ENCODE measurements at regions not wholly inside any gene's neighbourhood (a gene's known extent, or its start where the extent isn't known, plus 50 kb on each side); places are given as distances from the start of the nearest gene placed in this dataset.

GRCh38 chr13:84207509-84207908 lies 325.2 kb upstream of the SLITRK1 start:
- DNase-seq (ENCODE audit: low spot score in 2 of 2) (no peak), ATAC-seq (no peak)
- Mint-ChIP-seq H3K36me3 (peaks cover 0 to 4% of the 10 kb centered on the region in 2 donors), H3K27ac (no peak overlapping the region), H3K9me3 (peaks cover 0 to 3% of the 10 kb centered on the region in 2 donors)

- DNase-seq (ENCODE audit: low spot score in 2 of 2): no peak
- Mint-ChIP-seq H3K27ac (no peak overlapping the region), H3K36me3 (peaks cover 0 to 4% of the 10 kb centered on the region in 2 donors), H3K9me3 (peaks cover 4 to 6% of the 10 kb centered on the region in 2 donors)
- no peak for ATAC-seq
Measured at GRCh38 chr13:84200971-84201370, 318.7 kb upstream of the SLITRK1 start.

GRCh38 chr13:84192125-84192524 lies 309.9 kb upstream of the SLITRK1 start:
- no peaks in the 10 kb centered on the region for H3K36me3 Mint-ChIP-seq
- DNase-seq (ENCODE audit: low spot score in 2 of 2) (no peak), ATAC-seq (no peak)
- H3K27ac Mint-ChIP-seq: no peak overlapping the region
- H3K9me3 Mint-ChIP-seq: peaks cover 5 to 7% of the 10 kb centered on the region in 2 donors

- DNase-seq (ENCODE audit: low spot score in 2 of 2) (no peak), ATAC-seq (no peak)
- peaks cover 6 to 8% of the 10 kb centered on the region in 2 donors for H3K9me3 Mint-ChIP-seq
- H3K36me3 Mint-ChIP-seq: no peaks in the 10 kb centered on the region
- H3K27ac Mint-ChIP-seq: no peak overlapping the region
Measured at GRCh38 chr13:84191139-84191538, 308.9 kb upstream of the SLITRK1 start.

GRCh38 chr13:84187626-84188025 lies 305.4 kb upstream of the SLITRK1 start:
- DNase-seq (ENCODE audit: low spot score in 2 of 2) (no peak), ATAC-seq (no peak)
- Mint-ChIP-seq H3K27ac (no peak overlapping the region), H3K36me3 (no peaks in the 10 kb centered on the region), H3K9me3 (peaks cover 12 to 19% of the 10 kb centered on the region in 2 donors)

- H3K9me3 Mint-ChIP-seq: no peaks in the 10 kb centered on the region
- no peak overlapping the region for H3K27ac Mint-ChIP-seq
- DNase-seq (ENCODE audit: low spot score in 2 of 2): no peak
- H3K36me3 Mint-ChIP-seq: no peaks in the 10 kb centered on the region
- no peak for ATAC-seq
Measured at GRCh38 chr13:84139561-84140158, 257.4 kb upstream of the SLITRK1 start.

GRCh38 chr13:84137292-84137691 lies 255.0 kb upstream of the SLITRK1 start:
- peak overlapping the region in 1 of 2 donors; percentile 70 for H3K27ac Mint-ChIP-seq
- ATAC-seq: peak; percentile 98 to 99
- H3K9me3 Mint-ChIP-seq: no peaks in the 10 kb centered on the region
- peak in 1 of 2 donors; percentile 17 for DNase-seq (ENCODE audit: low spot score in 2 of 2)
- H3K36me3 Mint-ChIP-seq: no peaks in the 10 kb centered on the region

- H3K36me3 Mint-ChIP-seq: no peaks in the 10 kb centered on the region
- peak overlapping the region in 1 of 2 donors; percentile 70 for H3K27ac Mint-ChIP-seq
- no peak for DNase-seq (ENCODE audit: low spot score in 2 of 2)
- H3K9me3 Mint-ChIP-seq: no peaks in the 10 kb centered on the region
- peak; percentile 56 to 72 for ATAC-seq
Measured at GRCh38 chr13:84136582-84136981, 254.3 kb upstream of the SLITRK1 start.

- DNase-seq (ENCODE audit: low spot score in 2 of 2) (no peak), ATAC-seq (no peak)
- no peaks in the 10 kb centered on the region for H3K36me3 Mint-ChIP-seq
- peaks cover 0 to 3% of the 10 kb centered on the region in 2 donors for H3K9me3 Mint-ChIP-seq
- no peak overlapping the region for H3K27ac Mint-ChIP-seq
Measured at GRCh38 chr13:84132491-84132890, 250.2 kb upstream of the SLITRK1 start.

GRCh38 chr13:84131249-84131648 lies 249.0 kb upstream of the SLITRK1 start:
- Mint-ChIP-seq H3K27ac (no peak overlapping the region), H3K9me3 (peaks cover 0 to 3% of the 10 kb centered on the region in 2 donors), H3K36me3 (no peaks in the 10 kb centered on the region)
- DNase-seq (ENCODE audit: low spot score in 2 of 2) (no peak), ATAC-seq (peak in 1 of 2 donors; percentile 61)

- Mint-ChIP-seq H3K27ac (no peak overlapping the region), H3K36me3 (no peaks in the 10 kb centered on the region), H3K9me3 (peaks cover 0 to 3% of the 10 kb centered on the region in 2 donors)
- DNase-seq (ENCODE audit: low spot score in 2 of 2) (no peak), ATAC-seq (no peak)
Measured at GRCh38 chr13:84130495-84131114, 248.3 kb upstream of the SLITRK1 start.

GRCh38 chr13:84129966-84130365 lies 247.7 kb upstream of the SLITRK1 start:
- Mint-ChIP-seq H3K9me3 (peaks cover 0 to 3% of the 10 kb centered on the region in 2 donors), H3K27ac (no peak overlapping the region), H3K36me3 (no peaks in the 10 kb centered on the region)
- no peak for DNase-seq (ENCODE audit: low spot score in 2 of 2)
- no peak for ATAC-seq

- H3K36me3 Mint-ChIP-seq: no peaks in the 10 kb centered on the region
- H3K9me3 Mint-ChIP-seq: peaks cover 0 to 3% of the 10 kb centered on the region in 2 donors
- DNase-seq (ENCODE audit: low spot score in 2 of 2): no peak
- no peak overlapping the region for H3K27ac Mint-ChIP-seq
- no peak for ATAC-seq
Measured at GRCh38 chr13:84127597-84128128, 245.4 kb upstream of the SLITRK1 start.

- H3K27ac Mint-ChIP-seq: no peak overlapping the region
- peaks cover 0 to 3% of the 10 kb centered on the region in 2 donors for H3K9me3 Mint-ChIP-seq
- DNase-seq (ENCODE audit: low spot score in 2 of 2): no peak
- no peaks in the 10 kb centered on the region for H3K36me3 Mint-ChIP-seq
- peak; percentile 69 to 80 for ATAC-seq
Measured at GRCh38 chr13:84126671-84127171, 244.4 kb upstream of the SLITRK1 start.

GRCh38 chr13:84121456-84121855 lies 239.2 kb upstream of the SLITRK1 start:
- no peaks in the 10 kb centered on the region for H3K36me3 Mint-ChIP-seq
- ATAC-seq: no peak
- no peaks in the 10 kb centered on the region for H3K9me3 Mint-ChIP-seq
- DNase-seq (ENCODE audit: low spot score in 2 of 2): no peak
- no peak overlapping the region for H3K27ac Mint-ChIP-seq

- Mint-ChIP-seq H3K36me3 (no peaks in the 10 kb centered on the region), H3K27ac (no peak overlapping the region), H3K9me3 (no peaks in the 10 kb centered on the region)
- DNase-seq (ENCODE audit: low spot score in 2 of 2) (no peak), ATAC-seq (no peak)
Measured at GRCh38 chr13:84118839-84119409, 236.7 kb upstream of the SLITRK1 start.

GRCh38 chr13:84098273-84098672 lies 216.0 kb upstream of the SLITRK1 start:
- H3K27ac Mint-ChIP-seq: no peak overlapping the region
- no peaks in the 10 kb centered on the region for H3K36me3 Mint-ChIP-seq
- DNase-seq (ENCODE audit: low spot score in 2 of 2) (no peak), ATAC-seq (no peak)
- peaks cover 0 to 3% of the 10 kb centered on the region in 2 donors for H3K9me3 Mint-ChIP-seq
